HepG2 (cell line): ENCODE measurements at regions not wholly inside any gene's neighbourhood (a gene's known extent, or its start where the extent isn't known, plus 50 kb on each side); places are given as distances from the start of the nearest gene placed in this dataset.

Experiments
- BCLAF1 ChIP-seq: fragments of 450-650 bp; IDR thresholded peaks from 2 replicates; pipeline ENCODE4 v1.6.1; 2017; ENCODE audit warnings: mild to moderate bottlenecking
- CHD2 ChIP-seq: IDR thresholded peaks from 2 replicates; pipeline ENCODE4 v1.6.1; 2011; ENCODE audit warnings: low read depth, low read length, improper control_type of control experiment
- LCORL ChIP-seq, 2 experiments: fragments of 450-650 bp in 1 of 2; sonication (generic) in 1 of 2; formaldehyde crosslinking in 1 of 2; IDR thresholded peaks; 2 replicates each; pipeline versions ENCODE4 v1.5.0 to v1.6.1; 2017 to 2020; ENCODE audit warnings: antibody characterized with exemption in 1 of 2, missing genetic modification reagents in 1 of 2
- PHF5A ChIP-seq: IDR thresholded peaks from one replicate; pipeline ENCODE4 v1.6.1; 2018; ENCODE audit warnings: low read depth, missing genetic modification reagents; ENCODE audit not compliant: unreplicated experiment
- SP4 ChIP-seq: sonication (generic); formaldehyde crosslinking; IDR thresholded peaks from 2 replicates; pipeline ENCODE4 v1.8.1; 2023; ENCODE audit warnings: mild to moderate bottlenecking, missing genetic modification reagents
- ZBTB7B ChIP-seq: sonication (generic); formaldehyde crosslinking; IDR thresholded peaks from 2 replicates; pipeline ENCODE4 v1.4.0; 2020; ENCODE audit warnings: missing genetic modification reagents
- ZNF274 ChIP-seq: sonication (generic); formaldehyde crosslinking; IDR thresholded peaks from 2 replicates; pipeline ENCODE4 v1.5.1; 2020; ENCODE audit warnings: mild to moderate bottlenecking, missing genetic modification reagents
- ZNF761 ChIP-seq: sonication (generic); formaldehyde crosslinking; conservative IDR thresholded peaks from 2 replicates; pipeline ENCODE4 v1.4.0; 2020; ENCODE audit warnings: mild to moderate bottlenecking, missing genetic modification reagents
- ZSCAN25 ChIP-seq: sonication (generic); formaldehyde crosslinking; IDR thresholded peaks from 2 replicates; pipeline ENCODE4 v1.8.0; 2022; ENCODE audit warnings: mild to moderate bottlenecking, missing genetic modification reagents
- ZSCAN29 ChIP-seq: sonication (generic); formaldehyde crosslinking; conservative IDR thresholded peaks from 2 replicates; pipeline ENCODE4 v1.4.0; 2020; ENCODE audit warnings: mild to moderate bottlenecking, missing genetic modification reagents
- TF ChIP-seq, protein P1 (sequence below): sonication (generic); formaldehyde crosslinking; IDR thresholded peaks from 2 replicates; pipeline ENCODE4 v1.4.0; 2020; ENCODE audit warnings: missing genetic modification reagents, borderline replicate concordance

DNA sequence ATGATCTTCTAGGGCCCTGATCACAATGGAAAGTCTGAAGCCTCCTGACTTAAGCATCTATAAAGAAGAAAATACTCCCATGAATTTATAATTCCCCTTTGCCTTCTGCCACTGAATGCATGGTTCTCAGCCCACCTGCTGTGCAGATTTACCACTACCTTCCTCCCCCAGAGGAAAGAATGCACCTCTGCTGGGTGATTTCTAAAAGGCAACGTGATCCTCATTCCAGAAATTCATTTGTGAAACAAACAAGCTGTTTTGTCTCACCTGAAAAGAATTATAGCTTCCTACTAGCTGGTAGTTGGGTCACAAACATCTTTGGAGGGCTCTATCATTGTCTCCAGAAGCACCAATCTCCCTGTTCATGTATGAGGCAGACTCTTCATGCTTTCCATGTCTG lies 320.2 kb downstream of the CDC14C start (continued):
- no peak for TF ChIP-seq BCLAF1
- no peak for TF ChIP-seq ZNF274 (CRISPR knock-in tag)
- no peak for TF ChIP-seq CHD2
- no peak for TF ChIP-seq ZSCAN25 (CRISPR knock-in tag)
- no peak for TF ChIP-seq ZBTB7B
- TF ChIP-seq SP4, result no peak
- no peak for TF ChIP-seq ZSCAN29 (CRISPR knock-in tag)
- TF ChIP-seq PHF5A (CRISPR knock-in tag), result no peak
- TF ChIP-seq, protein P1, sequence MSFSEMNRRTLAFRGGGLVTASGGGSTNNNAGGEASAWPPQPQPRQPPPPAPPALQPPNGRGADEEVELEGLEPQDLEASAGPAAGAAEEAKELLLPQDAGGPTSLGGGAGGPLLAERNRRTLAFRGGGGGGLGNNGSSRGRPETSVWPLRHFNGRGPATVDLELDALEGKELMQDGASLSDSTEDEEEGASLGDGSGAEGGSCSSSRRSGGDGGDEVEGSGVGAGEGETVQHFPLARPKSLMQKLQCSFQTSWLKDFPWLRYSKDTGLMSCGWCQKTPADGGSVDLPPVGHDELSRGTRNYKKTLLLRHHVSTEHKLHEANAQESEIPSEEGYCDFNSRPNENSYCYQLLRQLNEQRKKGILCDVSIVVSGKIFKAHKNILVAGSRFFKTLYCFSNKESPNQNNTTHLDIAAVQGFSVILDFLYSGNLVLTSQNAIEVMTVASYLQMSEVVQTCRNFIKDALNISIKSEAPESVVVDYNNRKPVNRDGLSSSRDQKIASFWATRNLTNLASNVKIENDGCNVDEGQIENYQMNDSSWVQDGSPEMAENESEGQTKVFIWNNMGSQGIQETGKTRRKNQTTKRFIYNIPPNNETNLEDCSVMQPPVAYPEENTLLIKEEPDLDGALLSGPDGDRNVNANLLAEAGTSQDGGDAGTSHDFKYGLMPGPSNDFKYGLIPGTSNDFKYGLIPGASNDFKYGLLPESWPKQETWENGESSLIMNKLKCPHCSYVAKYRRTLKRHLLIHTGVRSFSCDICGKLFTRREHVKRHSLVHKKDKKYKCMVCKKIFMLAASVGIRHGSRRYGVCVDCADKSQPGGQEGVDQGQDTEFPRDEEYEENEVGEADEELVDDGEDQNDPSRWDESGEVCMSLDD, result no peak
- no peak for TF ChIP-seq LCORL (IDR thresholded peaks at IDR 0.05)
- no peak for TF ChIP-seq LCORL (CRISPR knock-in tag; IDR thresholded peaks at IDR 0.05)
- TF ChIP-seq ZNF761 (CRISPR knock-in tag), result no peak
